ENCODE measurements at regions not wholly inside any gene's neighbourhood (a gene's known extent, or its start where the extent isn't known, plus 50 kb on each side); places are given as distances from the start of the nearest gene placed in this dataset.

GRCh38 chr6:14860774-14861173 is 385.1 kb upstream of the JARID2 start:
- ATAC-seq (no peak), DNase-seq (ENCODE audit: low spot score) (no peak)
- Mint-ChIP-seq H3K4me3 (no peak overlapping the region), H3K4me1 (peaks cover 67% of the 10 kb centered on the region), H3K36me3 (0 out of 2 replicates have a peak, but pooled peaks cover 3% of the 10 kb centered on the region), H3K27me3 (ENCODE audit: low read depth) (no peaks in the 10 kb centered on the region), H3K9me3 (no peaks in the 10 kb centered on the region), H3K27ac (peak overlapping the region; percentile 59)
- POLR2A ChIA-PET, result interaction anchor here (0.6 kb wide), 1 partner anchor 17 kb away, joined by 3 read pairs; no protein-coding TSS in a partner anchor
- TF ChIP-seq TCF7 (CRISPR knock-in tag; IDR thresholded peaks at IDR 0.05; ENCODE audit: low read depth), result no peak
- CTCF ChIA-PET, result interaction anchor here (1.8 kb wide), 1 partner anchor 25 kb away, joined by 5 read pairs; no protein-coding TSS in a partner anchor

- H3K27ac Mint-ChIP-seq, result peak overlapping the region; percentile 59
Measured at GRCh38 chr6:14861491-14861943, 384.4 kb upstream of the JARID2 start.

GRCh38 chr6:14862845-14863244 is 383.0 kb upstream of the JARID2 start:
- Mint-ChIP-seq H3K27ac (peak overlapping the region; percentile 39), H3K9me3 (no peaks in the 10 kb centered on the region), H3K4me1 (peaks cover 47% of the 10 kb centered on the region), H3K27me3 (ENCODE audit: low read depth) (no peaks in the 10 kb centered on the region), H3K36me3 (0 out of 2 replicates have a peak, but pooled peaks cover 3% of the 10 kb centered on the region), H3K4me3 (no peak overlapping the region)
- ATAC-seq (no peak), DNase-seq (ENCODE audit: low spot score) (no peak)
- CTCF ChIA-PET, result interaction anchor here (0.7 to 1.4 kb wide), 3 partner anchors 10 to 412 kb away, joined by 3 to 5 read pairs (median 3); no protein-coding TSS in a partner anchor
- POLR2A ChIA-PET, result interaction anchor here (0.5 kb wide), 1 partner anchor 97 kb away, joined by 3 read pairs; no protein-coding TSS in a partner anchor
- TF ChIP-seq TEAD1 (CRISPR knock-in tag; IDR thresholded peaks at IDR 0.05), result no peak
- TF ChIP-seq MLX (CRISPR knock-in tag; IDR thresholded peaks at IDR 0.05), result no peak
- TF ChIP-seq ESRRA (CRISPR knock-in tag; IDR thresholded peaks at IDR 0.05; ENCODE audit: borderline replicate concordance), result no peak
- peak; percentile 93; the same call in 1 of the 2 replicates for TF ChIP-seq ZNF121 (CRISPR knock-in tag; IDR thresholded peaks at IDR 0.05)

More at GRCh38 chr6:14861491-14861943, 384.4 kb upstream of the JARID2 start:
- H3K36me3 Mint-ChIP-seq, result 0 out of 2 replicates have a peak, but pooled peaks cover 3% of the 10 kb centered on the region
- ATAC-seq (peak; percentile 87), DNase-seq (ENCODE audit: low spot score) (peak; percentile 44)
- no peaks in the 10 kb centered on the region for H3K9me3 Mint-ChIP-seq
- CTCF ChIA-PET, result interaction anchor here (1.8 kb wide), 1 partner anchor 26 kb away, joined by 5 read pairs; no protein-coding TSS in a partner anchor
- H3K27me3 Mint-ChIP-seq (ENCODE audit: low read depth), result no peaks in the 10 kb centered on the region
- peaks cover 61% of the 10 kb centered on the region for H3K4me1 Mint-ChIP-seq
- POLR2A ChIA-PET, result interaction anchor here (0.6 kb wide), 1 partner anchor 18 kb away, joined by 3 read pairs; no protein-coding TSS in a partner anchor
- TF ChIP-seq TEAD1 (CRISPR knock-in tag; IDR thresholded peaks at IDR 0.05) (peak; percentile 90; the same call in 1 of the 2 replicates), FOXP4 (CRISPR knock-in tag; IDR thresholded peaks at IDR 0.05) (peak; percentile 46; the same call in 1 of the 2 replicates), ETV6 (CRISPR knock-in tag; IDR thresholded peaks at IDR 0.05) (peak; percentile 65; the same call in 1 of the 2 replicates), SP1 (CRISPR knock-in tag; conservative IDR thresholded peaks at IDR 0.05) (peak; percentile 56; the same call in 1 of the 2 replicates), ZNF423 (CRISPR knock-in tag; IDR thresholded peaks at IDR 0.05) (peak; percentile 53), FOXP1 (CRISPR knock-in tag; IDR thresholded peaks at IDR 0.05; ENCODE audit: borderline replicate concordance) (no peak)
- no peak overlapping the region for H3K4me3 Mint-ChIP-seq

GRCh38 chr6:14863902-14864850 is 381.7 kb upstream of the JARID2 start:
- Mint-ChIP-seq H3K4me1 (peaks cover 44% of the 10 kb centered on the region), H3K27ac (peak overlapping the region; percentile 41), H3K27me3 (ENCODE audit: low read depth) (no peaks in the 10 kb centered on the region), H3K9me3 (no peaks in the 10 kb centered on the region), H3K4me3 (no peak overlapping the region), H3K36me3 (no peaks in the 10 kb centered on the region)
- CTCF ChIA-PET, result interaction anchor here (0.8 to 1.4 kb wide), 4 partner anchors 10 to 411 kb away, joined by 3 to 5 read pairs (median 4); no protein-coding TSS in a partner anchor
- no peak for DNase-seq (ENCODE audit: low spot score)
- ATAC-seq, result peak; percentile 75
- POLR2A ChIA-PET, result no interaction called here
- TF ChIP-seq HMGXB4 (CRISPR knock-in tag; IDR thresholded peaks at IDR 0.05) (no peak), GRHL2 (CRISPR knock-in tag; IDR thresholded peaks at IDR 0.05; ENCODE audit: insufficient replicate concordance, severe bottlenecking) (no peak), NFE2L1 (CRISPR knock-in tag; IDR thresholded peaks at IDR 0.05) (no peak), NFYB (CRISPR knock-in tag; conservative IDR thresholded peaks at IDR 0.05; ENCODE audit: low read depth) (no peak), NR1H2 (CRISPR knock-in tag; IDR thresholded peaks at IDR 0.05) (no peak), KAT7 (CRISPR knock-in tag; IDR thresholded peaks at IDR 0.05; ENCODE audit: borderline replicate concordance) (no peak), PREB (CRISPR knock-in tag; IDR thresholded peaks at IDR 0.05; ENCODE audit: borderline replicate concordance) (no peak), FOXJ3 (CRISPR knock-in tag; IDR thresholded peaks at IDR 0.05; ENCODE audit: borderline replicate concordance) (no peak)
